GF-D8 (cell line): ENCODE measurements at regions not wholly inside any gene's neighbourhood (a gene's known extent, or its start where the extent isn't known, plus 50 kb on each side); places are given as distances from the start of the nearest gene placed in this dataset.
"Not testable (repeated sequence)": the region's sequence is repeated elsewhere in the genome, so short reads cannot be mapped to it uniquely, and the experiment has no call there.

Source experiments
- DNase-seq: peaks from one replicate; lab custom pipeline; 2025; lab: John Stamatoyannopoulos, UW

GRCh38 chr2:11877764-11878163, 131.3 kb downstream of the LPIN1 start:
- DNase-seq: no peak

- DNase-seq: not testable (repeated sequence)
Measured at GRCh38 chr2:11885253-11885652, 138.8 kb downstream of the LPIN1 start.

GRCh38 chr2:11886899-11887298, 140.5 kb downstream of the LPIN1 start:
- not testable (repeated sequence) for DNase-seq

GRCh38 chr2:11889101-11889850, 142.8 kb downstream of the LPIN1 start:
- no peak for DNase-seq

GRCh38 chr2:11889854-11890253, 143.4 kb downstream of the LPIN1 start:
- no peak for DNase-seq

GRCh38 chr2:11891028-11891427, 144.6 kb downstream of the LPIN1 start:
- DNase-seq: no peak

- no peak for DNase-seq
Measured at GRCh38 chr2:11891671-11892440, 145.4 kb downstream of the LPIN1 start.

GRCh38 chr2:11896386-11896785, 150.0 kb downstream of the LPIN1 start:
- no peak for DNase-seq

- DNase-seq: no peak
Measured at GRCh38 chr2:11898576-11898975, 152.1 kb downstream of the LPIN1 start.

GRCh38 chr2:11899264-11899818, 152.9 kb downstream of the LPIN1 start:
- no peak for DNase-seq

GRCh38 chr2:11900891-11901290, 154.5 kb downstream of the LPIN1 start:
- DNase-seq: not testable (repeated sequence)

GRCh38 chr2:11901351-11902069, 155.1 kb downstream of the LPIN1 start:
- no peak for DNase-seq

GRCh38 chr2:11903085-11903606, 156.7 kb downstream of the LPIN1 start:
- DNase-seq: peak; percentile 41

GRCh38 chr2:11904029-11904428, 157.6 kb downstream of the LPIN1 start:
- no peak for DNase-seq

- DNase-seq: no peak
Measured at GRCh38 chr2:11904941-11905340, 158.5 kb downstream of the LPIN1 start.

GRCh38 chr2:11907190-11907589, 160.8 kb downstream of the LPIN1 start:
- DNase-seq: peak; percentile 86

- no peak for DNase-seq
Measured at GRCh38 chr2:11910971-11911370, 164.5 kb downstream of the LPIN1 start.

- DNase-seq: no peak
Measured at GRCh38 chr2:11912980-11913379, 166.5 kb downstream of the LPIN1 start.

- DNase-seq: no peak
Measured at GRCh38 chr2:11914455-11914854, 168.0 kb downstream of the LPIN1 start.

- no peak for DNase-seq
Measured at GRCh38 chr2:11915650-11916049, 169.2 kb downstream of the LPIN1 start.

- DNase-seq: no peak
Measured at GRCh38 chr2:11919953-11920352, 173.5 kb downstream of the LPIN1 start.

GRCh38 chr2:11920993-11921583, 174.7 kb downstream of the LPIN1 start:
- no peak for DNase-seq
